ENCODE measurements at regions not wholly inside any gene's neighbourhood (a gene's known extent, or its start where the extent isn't known, plus 50 kb on each side); places are given as distances from the start of the nearest gene placed in this dataset.
"Not testable (repeated sequence)": the region's sequence is repeated elsewhere in the genome, so short reads cannot be mapped to it uniquely, and the experiment has no call there.

- peaks cover 0 to 3% of the 10 kb centered on the region in 2 donors for H3K9me3 Mint-ChIP-seq
- no peaks in the 10 kb centered on the region for H3K36me3 Mint-ChIP-seq
- ATAC-seq (no peak), DNase-seq (ENCODE audit: low spot score in 2 of 2) (no peak)
- no peak overlapping the region for H3K27ac Mint-ChIP-seq
Measured at GRCh38 chr2:150215041-150215440, 272.4 kb downstream of the RND3 start.

GRCh38 chr2:150214626-150215025 is 272.8 kb downstream of the RND3 start:
- Mint-ChIP-seq H3K9me3 (peaks cover 0 to 3% of the 10 kb centered on the region in 2 donors), H3K27ac (no peak overlapping the region), H3K36me3 (no peaks in the 10 kb centered on the region)
- no peak for ATAC-seq
- DNase-seq (ENCODE audit: low spot score in 2 of 2): no peak

- H3K36me3 Mint-ChIP-seq: no peaks in the 10 kb centered on the region
- no peak overlapping the region for H3K27ac Mint-ChIP-seq
- no peak for ATAC-seq
- DNase-seq (ENCODE audit: low spot score in 2 of 2): no peak
- peaks cover 6 to 7% of the 10 kb centered on the region in 2 donors for H3K9me3 Mint-ChIP-seq
Measured at GRCh38 chr2:150212722-150213171, 274.7 kb downstream of the RND3 start.

GRCh38 chr2:150211164-150211631 is 276.3 kb downstream of the RND3 start:
- H3K36me3 Mint-ChIP-seq: no peaks in the 10 kb centered on the region
- peaks cover 6 to 7% of the 10 kb centered on the region in 2 donors for H3K9me3 Mint-ChIP-seq
- ATAC-seq (no peak), DNase-seq (ENCODE audit: low spot score in 2 of 2) (no peak)
- no peak overlapping the region for H3K27ac Mint-ChIP-seq

- Mint-ChIP-seq H3K27ac (no peak overlapping the region), H3K36me3 (no peaks in the 10 kb centered on the region), H3K9me3 (peaks cover 6 to 7% of the 10 kb centered on the region in 2 donors)
- ATAC-seq: no peak
- DNase-seq (ENCODE audit: low spot score in 2 of 2): no peak
Measured at GRCh38 chr2:150209746-150210145, 277.7 kb downstream of the RND3 start.

GRCh38 chr2:150208689-150209088 is 278.8 kb downstream of the RND3 start:
- Mint-ChIP-seq H3K9me3 (peaks cover 6 to 7% of the 10 kb centered on the region in 2 donors), H3K36me3 (no peaks in the 10 kb centered on the region), H3K27ac (no peak overlapping the region)
- ATAC-seq (no peak), DNase-seq (ENCODE audit: low spot score in 2 of 2) (no peak)

- no peak for ATAC-seq
- H3K9me3 Mint-ChIP-seq: peaks cover 6 to 7% of the 10 kb centered on the region in 2 donors
- no peak for DNase-seq (ENCODE audit: low spot score in 2 of 2)
- H3K27ac Mint-ChIP-seq: no peak overlapping the region
- H3K36me3 Mint-ChIP-seq: no peaks in the 10 kb centered on the region
Measured at GRCh38 chr2:150207979-150208378, 279.5 kb downstream of the RND3 start.

- DNase-seq (ENCODE audit: low spot score in 2 of 2): no peak
- no peak for ATAC-seq
- no peaks in the 10 kb centered on the region for H3K36me3 Mint-ChIP-seq
- peaks cover 4 to 6% of the 10 kb centered on the region in 2 donors for H3K9me3 Mint-ChIP-seq
- no peak overlapping the region for H3K27ac Mint-ChIP-seq
Measured at GRCh38 chr2:150204451-150204850, 283.0 kb downstream of the RND3 start.

GRCh38 chr2:150194816-150195215 is 292.7 kb downstream of the RND3 start:
- not testable (repeated sequence) for H3K27ac Mint-ChIP-seq

GRCh38 chr2:150192701-150193100 is 294.8 kb downstream of the RND3 start:
- no peak for DNase-seq (ENCODE audit: low spot score in 2 of 2)
- Mint-ChIP-seq H3K27ac (no peak overlapping the region), H3K36me3 (peaks cover 0 to 4% of the 10 kb centered on the region in 2 donors), H3K9me3 (peaks cover 0 to 4% of the 10 kb centered on the region in 2 donors)
- ATAC-seq: no peak

More at GRCh38 chr2:150194816-150195215, 292.7 kb downstream of the RND3 start:
- not testable (repeated sequence) for H3K36me3 Mint-ChIP-seq; H3K9me3 Mint-ChIP-seq; ATAC-seq; DNase-seq (ENCODE audit: low spot score in 2 of 2)

GRCh38 chr2:150191349-150191748 is 296.1 kb downstream of the RND3 start:
- peaks cover 0 to 4% of the 10 kb centered on the region in 2 donors for H3K36me3 Mint-ChIP-seq
- no peak overlapping the region for H3K27ac Mint-ChIP-seq
- peaks cover 0 to 4% of the 10 kb centered on the region in 2 donors for H3K9me3 Mint-ChIP-seq
- ATAC-seq (no peak), DNase-seq (ENCODE audit: low spot score in 2 of 2) (no peak)

- ATAC-seq (no peak), DNase-seq (ENCODE audit: low spot score in 2 of 2) (no peak)
- H3K27ac Mint-ChIP-seq: no peak overlapping the region
- H3K9me3 Mint-ChIP-seq: no peaks in the 10 kb centered on the region
- H3K36me3 Mint-ChIP-seq: no peaks in the 10 kb centered on the region
Measured at GRCh38 chr2:150190546-150190945, 296.9 kb downstream of the RND3 start.

GRCh38 chr2:150188800-150189199 is 298.7 kb downstream of the RND3 start:
- no peaks in the 10 kb centered on the region for H3K36me3 Mint-ChIP-seq
- DNase-seq (ENCODE audit: low spot score in 2 of 2) (no peak), ATAC-seq (no peak)
- peaks cover under 1 to 3% of the 10 kb centered on the region in 2 donors for H3K9me3 Mint-ChIP-seq
- H3K27ac Mint-ChIP-seq: no peak overlapping the region

GRCh38 chr2:150188177-150188576 is 299.3 kb downstream of the RND3 start:
- ATAC-seq (no peak), DNase-seq (ENCODE audit: low spot score in 2 of 2) (no peak)
- Mint-ChIP-seq H3K9me3 (peaks cover 3 to 5% of the 10 kb centered on the region in 2 donors), H3K36me3 (no peaks in the 10 kb centered on the region), H3K27ac (no peak overlapping the region)

GRCh38 chr2:150182566-150183235 is 304.8 kb downstream of the RND3 start:
- Mint-ChIP-seq H3K9me3 (peaks cover 3 to 21% of the 10 kb centered on the region in 2 donors), H3K36me3 (no peaks in the 10 kb centered on the region)

GRCh38 chr2:150178591-150178990 is 308.9 kb downstream of the RND3 start:
- Mint-ChIP-seq H3K9me3 (peaks cover 0 to 23% of the 10 kb centered on the region in 2 donors), H3K27ac (no peak overlapping the region), H3K36me3 (no peaks in the 10 kb centered on the region)
- no peak for ATAC-seq
- no peak for DNase-seq (ENCODE audit: low spot score in 2 of 2)

More at GRCh38 chr2:150182566-150183235, 304.8 kb downstream of the RND3 start:
- no peak for ATAC-seq
- H3K27ac Mint-ChIP-seq: no peak overlapping the region
- no peak for DNase-seq (ENCODE audit: low spot score in 2 of 2)

- ATAC-seq (no peak), DNase-seq (ENCODE audit: low spot score in 2 of 2) (no peak)
- Mint-ChIP-seq H3K27ac (no peak overlapping the region), H3K36me3 (no peaks in the 10 kb centered on the region), H3K9me3 (peaks cover 13 to 24% of the 10 kb centered on the region in 2 donors)
Measured at GRCh38 chr2:150174971-150175421, 312.5 kb downstream of the RND3 start.

All from activated naive CD4-positive, alpha-beta T cell treated with anti-CD3 and anti-CD28 coated beads, Interleukin-2, amount 50 U/mL, for 72 hours (primary cell).